ENCODE measurements at regions not wholly inside any gene's neighbourhood (a gene's known extent, or its start where the extent isn't known, plus 50 kb on each side); places are given as distances from the start of the nearest gene placed in this dataset.
"Not testable (repeated sequence)": the region's sequence is repeated elsewhere in the genome, so short reads cannot be mapped to it uniquely, and the experiment has no call there.

DNA sequence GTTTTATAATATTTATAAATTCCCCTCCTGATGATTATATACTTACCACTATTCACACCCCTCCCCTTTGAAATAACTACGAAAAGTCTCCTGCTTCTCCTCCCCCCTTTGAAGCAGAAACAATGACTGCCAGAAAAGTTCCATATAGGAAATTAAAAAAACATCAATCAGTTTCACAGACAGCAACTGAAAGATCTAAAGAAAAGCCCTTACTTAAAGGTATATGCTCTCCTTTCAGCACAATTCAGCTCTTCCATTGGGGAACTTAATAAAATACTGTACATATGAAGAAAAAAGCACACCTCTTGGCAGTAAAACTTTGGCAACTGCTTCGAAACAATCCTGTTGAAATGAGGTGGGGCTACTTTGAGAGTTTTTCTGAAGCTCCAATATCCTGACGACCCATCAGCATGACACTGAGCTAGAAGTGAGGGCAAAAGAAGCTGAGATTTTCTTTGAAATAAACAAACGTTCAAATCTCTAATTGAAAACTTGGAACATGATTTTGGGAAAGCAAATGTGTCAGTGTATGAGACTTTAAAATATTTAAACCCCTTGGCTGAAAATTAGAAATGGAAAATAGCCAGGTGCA is 147.6 kb upstream of the RXFP2 start:
- DNase-seq (ENCODE audit: low spot score) (no peak), ATAC-seq (ENCODE audit: low FRiP score) (no peak)
- TF ChIP-seq, protein P1, sequence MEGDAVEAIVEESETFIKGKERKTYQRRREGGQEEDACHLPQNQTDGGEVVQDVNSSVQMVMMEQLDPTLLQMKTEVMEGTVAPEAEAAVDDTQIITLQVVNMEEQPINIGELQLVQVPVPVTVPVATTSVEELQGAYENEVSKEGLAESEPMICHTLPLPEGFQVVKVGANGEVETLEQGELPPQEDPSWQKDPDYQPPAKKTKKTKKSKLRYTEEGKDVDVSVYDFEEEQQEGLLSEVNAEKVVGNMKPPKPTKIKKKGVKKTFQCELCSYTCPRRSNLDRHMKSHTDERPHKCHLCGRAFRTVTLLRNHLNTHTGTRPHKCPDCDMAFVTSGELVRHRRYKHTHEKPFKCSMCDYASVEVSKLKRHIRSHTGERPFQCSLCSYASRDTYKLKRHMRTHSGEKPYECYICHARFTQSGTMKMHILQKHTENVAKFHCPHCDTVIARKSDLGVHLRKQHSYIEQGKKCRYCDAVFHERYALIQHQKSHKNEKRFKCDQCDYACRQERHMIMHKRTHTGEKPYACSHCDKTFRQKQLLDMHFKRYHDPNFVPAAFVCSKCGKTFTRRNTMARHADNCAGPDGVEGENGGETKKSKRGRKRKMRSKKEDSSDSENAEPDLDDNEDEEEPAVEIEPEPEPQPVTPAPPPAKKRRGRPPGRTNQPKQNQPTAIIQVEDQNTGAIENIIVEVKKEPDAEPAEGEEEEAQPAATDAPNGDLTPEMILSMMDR (IDR thresholded peaks at IDR 0.05): no peak

DNA sequence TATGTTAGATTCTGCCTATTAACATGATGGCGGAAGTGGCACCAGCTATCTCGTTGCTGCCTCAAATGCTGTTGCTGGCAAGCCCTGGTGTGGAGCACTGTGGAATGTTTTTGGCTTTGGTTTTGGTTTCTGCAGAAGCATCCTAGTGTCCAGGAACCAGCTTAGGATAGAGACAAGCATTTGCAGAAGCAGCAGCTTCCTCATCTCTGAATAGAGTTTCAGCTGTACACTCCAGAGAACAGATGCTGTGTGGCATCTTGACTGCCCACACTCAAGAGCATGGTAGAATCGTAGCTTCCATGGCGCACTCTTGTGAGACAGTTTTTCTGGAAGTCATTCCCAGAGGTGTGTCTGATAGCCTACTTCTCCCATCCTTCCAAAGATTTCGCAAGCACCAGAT is 145.3 kb upstream of the RXFP2 start:
- ATAC-seq (ENCODE audit: low FRiP score): no peak
- no peak for DNase-seq (ENCODE audit: low spot score)
- TF ChIP-seq, protein P1 (IDR thresholded peaks at IDR 0.05): no peak

DNA sequence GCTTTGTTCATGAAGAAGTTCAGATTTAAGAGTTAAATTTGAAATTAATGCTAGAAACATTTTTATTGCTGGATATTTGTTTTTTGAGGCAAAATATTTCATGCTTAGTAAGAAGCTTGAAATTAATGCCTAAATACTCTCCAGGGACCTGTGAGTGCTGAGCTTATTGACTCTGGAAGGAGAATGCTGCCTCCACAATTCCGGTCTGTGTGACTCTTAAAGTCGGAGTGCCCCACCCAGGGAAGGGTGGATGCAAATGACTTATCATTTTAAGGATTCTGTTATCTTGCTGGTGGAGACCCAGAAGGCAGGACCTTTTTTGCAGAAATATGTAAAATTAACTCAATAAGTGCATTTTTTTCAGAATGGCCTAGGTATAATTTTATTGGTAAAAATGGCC is 143.8 kb upstream of the RXFP2 start:
- no peak for DNase-seq (ENCODE audit: low spot score)
- ATAC-seq (ENCODE audit: low FRiP score): no peak
- TF ChIP-seq, protein P1 (IDR thresholded peaks at IDR 0.05): no peak

DNA sequence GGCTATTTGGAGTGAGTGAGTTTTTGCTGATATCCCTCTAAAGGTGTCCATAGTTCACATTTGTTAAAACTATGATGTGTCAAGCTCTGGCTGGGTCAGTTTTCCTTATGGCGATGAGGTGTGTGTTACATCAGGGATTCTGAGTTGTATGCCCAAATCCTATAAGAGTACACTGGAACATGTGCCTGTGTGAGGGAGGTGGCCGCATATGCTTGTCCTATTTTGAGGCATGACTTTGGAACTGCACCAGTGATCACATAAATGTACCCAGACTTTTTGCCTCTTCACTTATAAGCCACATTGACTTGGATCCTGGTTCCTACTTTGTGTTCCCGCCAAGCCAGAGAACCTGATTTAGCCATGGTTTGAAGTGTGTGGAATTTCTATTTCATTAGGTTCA is 140.3 kb upstream of the RXFP2 start:
- TF ChIP-seq, protein P1 (IDR thresholded peaks at IDR 0.05): no peak
- ATAC-seq (ENCODE audit: low FRiP score): no peak
- no peak for DNase-seq (ENCODE audit: low spot score)

DNA sequence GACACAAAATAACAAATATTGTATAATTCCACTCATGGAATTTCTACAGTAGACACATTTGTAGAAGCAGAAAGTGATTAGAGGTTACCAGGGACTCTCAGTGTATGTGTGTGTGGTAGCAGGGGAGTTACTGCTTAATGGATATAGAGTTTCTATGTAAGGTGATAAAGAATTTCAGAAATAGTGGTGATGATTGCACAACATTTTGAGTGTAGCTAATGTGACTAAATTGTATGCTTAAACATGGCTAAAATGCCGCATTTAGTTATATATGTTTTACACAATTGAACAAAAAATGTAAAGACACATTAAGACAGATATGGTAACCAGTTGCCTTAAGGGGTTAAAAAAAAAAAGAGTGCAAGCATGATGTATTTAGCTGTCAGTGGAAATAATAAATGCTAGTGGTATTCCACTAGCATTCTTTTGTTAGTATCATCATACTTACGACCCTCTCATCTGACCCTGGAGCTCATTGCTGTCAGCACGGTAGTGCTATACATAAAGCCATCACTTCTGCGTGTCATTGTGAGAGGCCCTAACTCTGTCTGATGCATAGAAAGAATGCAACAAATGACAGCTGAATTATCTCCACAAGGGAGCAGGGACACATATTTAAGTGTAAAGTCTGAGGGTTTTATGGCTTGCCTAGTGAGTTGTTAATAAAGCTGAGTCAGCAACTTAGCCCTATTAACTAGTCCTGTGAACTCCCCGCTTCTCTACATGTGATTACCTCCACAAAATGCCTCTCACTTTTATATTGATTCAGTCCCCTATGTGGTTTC is 134.1 kb upstream of the RXFP2 start:
- TF ChIP-seq, protein P1 (IDR thresholded peaks at IDR 0.05): no peak
- DNase-seq (ENCODE audit: low spot score): no peak
- ATAC-seq (ENCODE audit: low FRiP score): no peak

DNA sequence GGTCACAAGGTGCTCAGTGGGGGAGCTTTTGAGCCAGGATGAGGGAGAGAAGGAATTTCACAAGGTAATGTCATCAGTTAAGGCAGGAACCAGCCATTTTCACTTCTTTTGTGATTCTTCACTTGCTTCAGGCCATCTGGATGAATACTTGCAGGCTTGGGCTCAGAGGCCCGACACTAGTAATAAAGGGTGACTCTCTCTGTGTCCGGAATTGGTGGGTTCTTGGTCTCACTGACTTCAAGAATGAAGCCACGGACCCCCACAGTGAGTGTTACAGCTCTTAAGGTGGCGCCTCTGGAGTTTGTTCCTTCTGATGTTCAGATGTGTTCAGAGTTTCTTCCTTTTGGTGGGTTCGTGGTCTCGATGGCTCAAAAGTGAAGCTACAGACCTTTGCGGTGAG is 131.8 kb upstream of the RXFP2 start:
- not testable (repeated sequence) for DNase-seq (ENCODE audit: low spot score); ATAC-seq (ENCODE audit: low FRiP score)

DNA sequence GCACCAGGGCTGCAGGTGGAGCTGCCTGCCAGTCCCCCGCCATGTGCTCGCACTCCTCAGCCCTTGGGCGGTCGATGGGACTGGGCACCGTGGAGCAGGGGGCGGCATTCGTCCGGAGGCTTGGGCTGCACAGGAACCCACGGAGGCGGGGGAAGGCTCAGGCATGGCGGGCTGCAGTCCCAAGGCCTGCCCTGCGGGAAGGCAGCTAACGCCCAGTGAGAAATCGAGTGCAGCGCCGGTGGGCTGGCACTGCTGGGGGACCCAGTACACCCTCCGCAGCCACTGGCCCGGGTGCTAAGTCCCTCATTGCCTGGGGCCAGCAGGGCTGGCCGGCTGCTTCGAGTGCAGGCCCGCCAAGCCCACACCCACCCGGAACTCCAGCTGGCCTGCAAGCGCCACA is 130.5 kb upstream of the RXFP2 start:
- ATAC-seq (ENCODE audit: low FRiP score); DNase-seq (ENCODE audit: low spot score): not testable (repeated sequence)

DNA sequence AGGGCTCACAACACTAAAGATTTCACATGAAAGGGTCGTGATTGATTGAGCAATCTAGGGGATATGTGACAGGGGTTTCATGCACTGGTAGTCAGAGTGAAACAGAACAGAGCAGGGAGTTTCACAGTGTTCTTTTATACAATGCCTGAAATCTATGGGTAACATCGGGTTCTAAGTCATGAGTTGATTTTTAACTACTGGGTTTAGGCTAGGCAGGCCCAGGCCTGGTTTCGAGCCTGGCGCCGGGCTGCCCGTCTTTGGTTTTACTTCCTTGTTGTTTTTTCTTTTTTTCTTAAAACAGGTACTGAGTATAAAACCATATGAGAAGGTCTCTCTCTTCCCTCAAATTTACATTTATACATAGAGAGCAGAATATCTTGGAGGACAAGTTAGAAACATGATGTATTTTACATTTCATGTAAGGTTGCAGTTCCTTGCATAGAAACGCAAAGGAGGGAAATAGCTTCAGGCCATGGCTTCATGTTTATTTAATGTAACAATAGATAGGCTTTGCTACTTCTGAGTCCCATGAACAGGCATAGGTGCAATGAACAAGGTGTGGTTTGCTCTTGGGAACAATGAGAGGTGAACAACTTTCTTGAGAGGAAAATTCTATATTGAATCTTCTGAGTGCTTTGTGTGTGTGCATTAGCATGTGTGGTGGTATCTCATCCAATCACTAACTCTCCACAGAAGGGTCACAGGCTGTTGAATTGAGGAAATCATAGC is 128.9 kb upstream of the RXFP2 start:
- DNase-seq (ENCODE audit: low spot score): no peak
- no peak for ATAC-seq (ENCODE audit: low FRiP score)
- TF ChIP-seq, protein P1 (IDR thresholded peaks at IDR 0.05): no peak

All from omental fat pad (tissue), 3 donors.